ENCODE measurements at regions not wholly inside any gene's neighbourhood (a gene's known extent, or its start where the extent isn't known, plus 50 kb on each side); places are given as distances from the start of the nearest gene placed in this dataset.

DNA sequence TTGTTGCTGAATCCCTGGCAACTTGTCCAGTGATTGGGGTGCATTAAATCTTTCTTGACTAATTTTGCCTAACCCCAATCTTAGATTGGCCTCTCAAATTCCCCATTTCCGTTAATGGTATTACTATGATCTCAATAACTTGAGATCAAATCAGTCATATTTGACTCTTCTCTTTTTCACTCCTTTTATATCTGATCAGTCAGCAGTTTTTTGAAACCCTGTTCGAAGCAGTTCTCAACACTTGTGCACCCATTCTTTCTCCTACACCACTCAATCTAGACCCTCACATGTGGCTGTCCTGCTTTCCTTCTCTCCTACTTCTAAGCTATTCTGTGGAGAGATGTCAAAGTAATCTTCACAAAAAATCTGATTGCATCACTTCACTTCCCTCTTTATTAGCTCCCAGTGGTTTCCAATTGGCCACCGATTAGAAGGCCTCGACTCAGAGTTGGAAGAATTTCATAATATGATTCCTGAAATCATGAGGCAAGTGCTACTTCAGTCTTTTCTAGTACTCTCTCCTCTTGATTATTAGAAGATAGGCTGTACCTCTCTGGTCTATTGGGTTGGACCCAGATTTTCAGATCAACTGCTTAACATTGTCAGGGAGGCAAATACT lies 128.9 kb downstream of the ZNF365 start:
- Mint-ChIP-seq H3K27ac (no peak overlapping the region), H3K36me3 (no peaks in the 10 kb centered on the region), H3K27me3 (ENCODE audit: low read depth in 2 of 2) (peaks cover 5 to 15% of the 10 kb centered on the region in 2 donors), H3K4me1 (no peaks in the 10 kb centered on the region), H3K4me3 (no peak overlapping the region), H3K9me3 (no peaks in the 10 kb centered on the region)
- Histone ChIP-seq H3K27me3 (ENCODE audit: control insufficient read depth, insufficient read depth, low read length) (no peaks in the 10 kb centered on the region), H3K27ac (ENCODE audit: low read length) (no peak overlapping the region), H3K4me1 (ENCODE audit: control insufficient read depth, insufficient read depth, low read length) (no peaks in the 10 kb centered on the region), H3K36me3 (ENCODE audit: control insufficient read depth, insufficient read depth, low read length) (no peaks in the 10 kb centered on the region), H3K4me3 (ENCODE audit: low read length) (no peak overlapping the region), H3K9me3 (ENCODE audit: control insufficient read depth, insufficient read depth, low read length) (no peaks in the 10 kb centered on the region)
- ATAC-seq (no peak), DNase-seq (no peak)
- intact Hi-C loops (cut with micrococcal nuclease): no loop called here
- no peak for TF ChIP-seq CTCF (IDR thresholded peaks at IDR 0.05)
- WGBS (ENCODE audit: insufficient coverage): 86% methylated on average over 4 of the region's 4 CpGs

DNA sequence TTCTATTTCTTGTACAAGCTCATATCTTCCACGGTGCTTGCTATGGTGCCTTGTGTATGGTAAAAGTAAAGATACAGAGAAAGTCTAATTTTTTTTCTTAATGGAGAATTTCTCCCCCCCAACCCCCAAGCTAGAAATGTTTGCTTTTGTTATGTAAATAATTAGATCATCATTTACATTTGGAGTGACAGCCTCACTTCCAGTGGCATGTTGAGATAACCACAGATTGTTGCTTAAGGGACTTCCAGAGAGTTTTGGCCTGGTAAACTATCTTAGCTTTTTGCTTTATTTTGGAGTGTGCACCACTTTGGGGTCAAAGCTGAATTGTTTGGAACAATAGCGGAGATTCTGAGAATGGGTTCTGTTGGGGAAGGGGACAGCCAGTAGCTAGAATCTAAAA lies 129.7 kb downstream of the ZNF365 start:
- Mint-ChIP-seq H3K9me3 (no peaks in the 10 kb centered on the region), H3K27me3 (ENCODE audit: low read depth in 2 of 2) (peaks cover 10 to 15% of the 10 kb centered on the region in 2 donors), H3K27ac (no peak overlapping the region), H3K4me1 (no peaks in the 10 kb centered on the region), H3K36me3 (no peaks in the 10 kb centered on the region), H3K4me3 (no peak overlapping the region)
- Histone ChIP-seq H3K27ac (ENCODE audit: low read length) (no peak overlapping the region), H3K4me3 (ENCODE audit: low read length) (no peak overlapping the region), H3K27me3 (ENCODE audit: control insufficient read depth, insufficient read depth, low read length) (no peaks in the 10 kb centered on the region), H3K4me1 (ENCODE audit: control insufficient read depth, insufficient read depth, low read length) (no peaks in the 10 kb centered on the region), H3K36me3 (ENCODE audit: control insufficient read depth, insufficient read depth, low read length) (no peaks in the 10 kb centered on the region), H3K9me3 (ENCODE audit: control insufficient read depth, insufficient read depth, low read length) (no peaks in the 10 kb centered on the region)
- ATAC-seq (no peak), DNase-seq (no peak)
- TF ChIP-seq CTCF (IDR thresholded peaks at IDR 0.05): no peak
- intact Hi-C loops (cut with micrococcal nuclease): no loop called here
- 100% methylated on average over 1 of the region's 2 CpGs for WGBS (ENCODE audit: insufficient coverage)

DNA sequence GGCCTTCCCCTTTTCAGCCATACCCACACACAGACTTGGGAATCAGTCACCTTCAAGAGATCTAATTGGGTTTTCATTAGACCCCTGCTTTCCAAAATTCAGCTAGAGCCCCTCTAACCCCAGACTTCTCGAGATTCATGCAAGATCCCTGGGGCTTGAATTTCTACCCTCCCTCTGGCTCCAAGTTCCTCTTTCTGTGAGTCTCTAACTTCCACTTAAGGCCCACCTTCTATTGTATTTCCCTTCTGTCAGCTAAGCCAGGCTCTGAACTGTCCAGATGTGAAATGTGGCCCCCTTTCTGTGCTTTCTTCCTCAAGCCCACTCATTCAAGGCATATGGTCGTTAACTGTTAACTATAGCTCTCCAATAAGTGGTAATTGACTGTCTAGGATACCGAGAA lies 132.2 kb downstream of the ZNF365 start:
- no peaks in the 10 kb centered on the region for H3K4me1 Mint-ChIP-seq
- no peaks in the 10 kb centered on the region for H3K27me3 ChIP-seq (ENCODE audit: control insufficient read depth, insufficient read depth, low read length)
- no peaks in the 10 kb centered on the region for H3K9me3 Mint-ChIP-seq
- ATAC-seq (no peak), DNase-seq (no peak)
- no peak overlapping the region for H3K4me3 ChIP-seq (ENCODE audit: low read length)
- no peak for TF ChIP-seq CTCF (IDR thresholded peaks at IDR 0.05)
- intact Hi-C loops (cut with micrococcal nuclease): no loop called here
- H3K27ac ChIP-seq (ENCODE audit: low read length): no peak overlapping the region
- no peak overlapping the region for H3K4me3 Mint-ChIP-seq
- H3K4me1 ChIP-seq (ENCODE audit: control insufficient read depth, insufficient read depth, low read length): no peaks in the 10 kb centered on the region
- no peaks in the 10 kb centered on the region for H3K36me3 ChIP-seq (ENCODE audit: control insufficient read depth, insufficient read depth, low read length)
- no peaks in the 10 kb centered on the region for H3K36me3 Mint-ChIP-seq
- no peaks in the 10 kb centered on the region for H3K9me3 ChIP-seq (ENCODE audit: control insufficient read depth, insufficient read depth, low read length)
- peaks cover 12% of the 10 kb centered on the region in 2 donors for H3K27me3 Mint-ChIP-seq (ENCODE audit: low read depth in 2 of 2)
- no peak overlapping the region for H3K27ac Mint-ChIP-seq
- 41% methylated on average over 3 of the region's 3 CpGs for WGBS (ENCODE audit: insufficient coverage)

- ATAC-seq: no peak
- WGBS (ENCODE audit: insufficient coverage): 80% methylated on average over 1 of the region's 3 CpGs
- H3K4me1 ChIP-seq (ENCODE audit: control insufficient read depth, insufficient read depth, low read length): no peaks in the 10 kb centered on the region
Measured at GRCh38 chr10:62511238-62511637, 137.1 kb downstream of the ZNF365 start.

More at GRCh38 chr10:62511238-62511637, 137.1 kb downstream of the ZNF365 start:
- no peak overlapping the region for H3K4me3 Mint-ChIP-seq
- Histone ChIP-seq H3K9me3 (ENCODE audit: control insufficient read depth, insufficient read depth, low read length) (no peaks in the 10 kb centered on the region), H3K4me3 (ENCODE audit: low read length) (no peak overlapping the region), H3K36me3 (ENCODE audit: control insufficient read depth, insufficient read depth, low read length) (no peaks in the 10 kb centered on the region), H3K27ac (ENCODE audit: low read length) (no peak overlapping the region), H3K27me3 (ENCODE audit: control insufficient read depth, insufficient read depth, low read length) (no peaks in the 10 kb centered on the region)
- no peak for TF ChIP-seq CTCF (IDR thresholded peaks at IDR 0.05)
- no peak for DNase-seq
- intact Hi-C loops (cut with micrococcal nuclease): no loop called here
- no peak overlapping the region for H3K27ac Mint-ChIP-seq
- H3K36me3 Mint-ChIP-seq: no peaks in the 10 kb centered on the region
- no peaks in the 10 kb centered on the region for H3K9me3 Mint-ChIP-seq
- no peaks in the 10 kb centered on the region for H3K4me1 Mint-ChIP-seq
- peaks cover 18 to 27% of the 10 kb centered on the region in 2 donors for H3K27me3 Mint-ChIP-seq (ENCODE audit: low read depth in 2 of 2)

All from natural killer cell (primary cell).